MM.1S (cell line): ENCODE measurements at regions not wholly inside any gene's neighbourhood (a gene's known extent, or its start where the extent isn't known, plus 50 kb on each side); places are given as distances from the start of the nearest gene placed in this dataset.

Experiments used
- DNase-seq: peaks from one replicate; pipeline ENCODE4 v3.0.0-alpha.2; 2015
- H2AFZ ChIP-seq: fragments of 300-600 bp; sonication (generic); 2 replicates; pipeline ENCODE4 v1.6.0; 2016; ENCODE audit warnings: antibody characterized with exemption, low read length
- H3F3A ChIP-seq: fragments of 300-600 bp; sonication (generic); 2 replicates; pipeline ENCODE4 v1.6.1; 2016; ENCODE audit warnings: mild to moderate bottlenecking, antibody characterized with exemption, low read length, moderate library complexity, mixed read lengths; ENCODE audit not compliant: insufficient read depth
- H3K27ac ChIP-seq: fragments of 300-600 bp; sonication (generic); 2 replicates; pipeline ENCODE4 v1.5.1; 2016; ENCODE audit warnings: mild to moderate bottlenecking, low read length
- H3K27me3 ChIP-seq: fragments of 300-600 bp; sonication (generic); replicated peaks from 2 replicates; pipeline ENCODE4 v1.6.0; 2016; ENCODE audit warnings: low read length; ENCODE audit not compliant: insufficient read depth
- H3K36me3 ChIP-seq: fragments of 300-600 bp; sonication (generic); replicated peaks from 2 replicates; pipeline ENCODE4 v1.6.1; 2016; ENCODE audit warnings: mild to moderate bottlenecking, low read length, mixed read lengths; ENCODE audit not compliant: insufficient read depth
- H3K4me1 ChIP-seq: fragments of 300-600 bp; sonication (generic); 2 replicates; pipeline ENCODE4 v1.6.1; 2016; ENCODE audit warnings: low read length, mixed read lengths
- H3K4me2 ChIP-seq: fragments of 300-600 bp; sonication (generic); 2 replicates; pipeline ENCODE4 v1.6.0; 2016; ENCODE audit warnings: low read depth, low read length
- H3K4me3 ChIP-seq: fragments of 300-600 bp; sonication (generic); 2 replicates; pipeline ENCODE4 v1.5.1; 2016; ENCODE audit warnings: low read length, mixed read lengths
- H3K79me2 ChIP-seq: fragments of 300-600 bp; sonication (generic); 2 replicates; pipeline ENCODE4 v1.6.1; 2016; ENCODE audit warnings: mixed run types, low read length, mixed read lengths
- H3K9ac ChIP-seq: fragments of 300-600 bp; sonication (generic); 2 replicates; pipeline ENCODE4 v1.6.1; 2016; ENCODE audit warnings: low read length, mixed read lengths
- H3K9me2 ChIP-seq: fragments of 300-600 bp; sonication (generic); replicated peaks from 2 replicates; pipeline ENCODE4 v1.6.1; 2016; ENCODE audit warnings: mild to moderate bottlenecking, low read length, mixed read lengths; ENCODE audit not compliant: insufficient read depth
- H3K9me3 ChIP-seq: fragments of 300-600 bp; sonication (generic); replicated peaks from 2 replicates; pipeline ENCODE4 v1.6.1; 2016; ENCODE audit warnings: mild to moderate bottlenecking, low read length, mixed read lengths; ENCODE audit not compliant: insufficient read depth
- H4K20me1 ChIP-seq: fragments of 300-600 bp; sonication (generic); 2 replicates; pipeline ENCODE4 v1.6.1; 2016; ENCODE audit warnings: mild to moderate bottlenecking, low read length, moderate library complexity, mixed read lengths; ENCODE audit not compliant: insufficient read depth
- EZH2 ChIP-seq: fragments of 300-600 bp; sonication (generic); optimal IDR thresholded peaks from 2 replicates; pipeline ENCODE3; 2017; ENCODE audit warnings: low read depth, mild to moderate bottlenecking, antibody characterized with exemption, low read length, mixed read lengths
- EZH2phosphoT487 ChIP-seq: fragments of 300-600 bp; sonication (generic); IDR thresholded peaks from 2 replicates; pipeline ENCODE4 v1.6.1; 2018; ENCODE audit warnings: antibody characterized with exemption, low read length
- TF ChIP-seq, protein P1 (sequence below): fragments of 300-600 bp; sonication (generic); IDR thresholded peaks from 2 replicates; pipeline ENCODE4 v1.5.1; 2016; ENCODE audit warnings: antibody characterized with exemption, low read length, mixed read lengths

- Histone ChIP-seq H3K4me1 (no peaks in the 10 kb centered on the region), H3K36me3 (no peaks in the 10 kb centered on the region), H3F3A (no peaks in the 10 kb centered on the region), H3K4me3 (no peak overlapping the region), H4K20me1 (no peaks in the 10 kb centered on the region), H3K9ac (no peak overlapping the region), H3K9me2 (no peaks in the 10 kb centered on the region), H3K79me2 (no peaks in the 10 kb centered on the region), H3K27me3 (no peaks in the 10 kb centered on the region), H2AFZ (no peak overlapping the region), H3K4me2 (no peak overlapping the region), H3K9me3 (no peaks in the 10 kb centered on the region), H3K27ac (no peak overlapping the region)
- no peak for TF ChIP-seq EZH2phosphoT487
- no peak for TF ChIP-seq EZH2
- TF ChIP-seq, protein P1, sequence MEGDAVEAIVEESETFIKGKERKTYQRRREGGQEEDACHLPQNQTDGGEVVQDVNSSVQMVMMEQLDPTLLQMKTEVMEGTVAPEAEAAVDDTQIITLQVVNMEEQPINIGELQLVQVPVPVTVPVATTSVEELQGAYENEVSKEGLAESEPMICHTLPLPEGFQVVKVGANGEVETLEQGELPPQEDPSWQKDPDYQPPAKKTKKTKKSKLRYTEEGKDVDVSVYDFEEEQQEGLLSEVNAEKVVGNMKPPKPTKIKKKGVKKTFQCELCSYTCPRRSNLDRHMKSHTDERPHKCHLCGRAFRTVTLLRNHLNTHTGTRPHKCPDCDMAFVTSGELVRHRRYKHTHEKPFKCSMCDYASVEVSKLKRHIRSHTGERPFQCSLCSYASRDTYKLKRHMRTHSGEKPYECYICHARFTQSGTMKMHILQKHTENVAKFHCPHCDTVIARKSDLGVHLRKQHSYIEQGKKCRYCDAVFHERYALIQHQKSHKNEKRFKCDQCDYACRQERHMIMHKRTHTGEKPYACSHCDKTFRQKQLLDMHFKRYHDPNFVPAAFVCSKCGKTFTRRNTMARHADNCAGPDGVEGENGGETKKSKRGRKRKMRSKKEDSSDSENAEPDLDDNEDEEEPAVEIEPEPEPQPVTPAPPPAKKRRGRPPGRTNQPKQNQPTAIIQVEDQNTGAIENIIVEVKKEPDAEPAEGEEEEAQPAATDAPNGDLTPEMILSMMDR = no peak
- no peak for DNase-seq
These were observed 790.2 kb downstream of the PRELID2 start for GRCh38 chr5:145044970-145045369.

DNA sequence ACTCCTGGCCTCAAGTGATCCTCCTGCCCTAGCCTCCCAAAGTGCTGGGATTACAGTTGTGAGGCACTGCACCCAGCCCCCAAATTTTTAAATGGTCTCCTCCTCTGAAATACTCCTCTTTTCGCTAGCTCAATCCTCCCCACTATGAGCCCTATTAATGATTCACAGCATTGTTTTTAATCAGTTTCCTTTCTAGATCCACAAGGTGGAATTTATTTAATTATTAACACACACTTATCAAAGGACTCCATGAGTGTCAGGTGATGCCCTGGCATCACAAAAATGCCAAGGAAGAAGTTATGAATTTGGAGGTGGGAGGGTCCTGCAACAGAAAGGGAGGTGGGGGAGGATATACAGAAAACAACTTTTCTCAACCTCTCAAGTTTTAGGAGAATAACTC is 806.5 kb downstream of the PRELID2 start:
- Histone ChIP-seq H3K4me2 (no peak overlapping the region), H3K27me3 (no peaks in the 10 kb centered on the region), H3K4me1 (no peaks in the 10 kb centered on the region), H2AFZ (no peak overlapping the region), H3K9me2 (no peaks in the 10 kb centered on the region), H3K27ac (no peak overlapping the region), H3K9me3 (no peaks in the 10 kb centered on the region), H3K9ac (no peak overlapping the region), H3K4me3 (no peak overlapping the region), H3F3A (no peaks in the 10 kb centered on the region), H3K36me3 (no peaks in the 10 kb centered on the region), H4K20me1 (no peaks in the 10 kb centered on the region), H3K79me2 (no peaks in the 10 kb centered on the region)
- DNase-seq = no peak
- TF ChIP-seq EZH2phosphoT487 = no peak
- no peak for TF ChIP-seq EZH2
- TF ChIP-seq, protein P1 = no peak

- Histone ChIP-seq H3K4me2 (no peak overlapping the region), H3K27ac (no peak overlapping the region), H3K79me2 (no peaks in the 10 kb centered on the region), H3K9me3 (no peaks in the 10 kb centered on the region), H4K20me1 (no peaks in the 10 kb centered on the region), H3K9me2 (no peaks in the 10 kb centered on the region), H3F3A (no peaks in the 10 kb centered on the region), H3K27me3 (no peaks in the 10 kb centered on the region), H3K4me1 (no peaks in the 10 kb centered on the region), H2AFZ (no peak overlapping the region), H3K36me3 (no peaks in the 10 kb centered on the region), H3K9ac (no peak overlapping the region), H3K4me3 (no peak overlapping the region)
- TF ChIP-seq EZH2 (no peak), EZH2phosphoT487 (no peak)
- TF ChIP-seq, protein P1 = no peak
- DNase-seq = no peak
These were observed 807.9 kb downstream of the PRELID2 start for GRCh38 chr5:145027286-145027685.
